NCI-H2171 (cell line): ENCODE measurements at regions not wholly inside any gene's neighbourhood (a gene's known extent, or its start where the extent isn't known, plus 50 kb on each side); places are given as distances from the start of the nearest gene placed in this dataset.

Source experiments
- DNase-seq: peaks from one replicate; lab custom pipeline; 2025; lab: John Stamatoyannopoulos, UW

GRCh38 chr18:24561369-24561965 is 101.0 kb downstream of the HRH4 start:
- no peak for DNase-seq

- no peak for DNase-seq
These were observed 106.8 kb downstream of the HRH4 start for GRCh38 chr18:24567199-24567598.

GRCh38 chr18:24570716-24571115 is 110.3 kb downstream of the HRH4 start:
- DNase-seq: no peak

GRCh38 chr18:24582771-24583170 is 122.3 kb downstream of the HRH4 start:
- DNase-seq: no peak

- DNase-seq: no peak
These were observed 123.8 kb downstream of the HRH4 start for GRCh38 chr18:24584205-24584604.

- DNase-seq: no peak
These were observed 124.4 kb downstream of the HRH4 start for GRCh38 chr18:24584813-24585212.

- DNase-seq: no peak
These were observed 125.6 kb downstream of the HRH4 start for GRCh38 chr18:24585996-24586566.

- no peak for DNase-seq
These were observed 126.4 kb downstream of the HRH4 start for GRCh38 chr18:24586662-24587360.

GRCh38 chr18:24588440-24588839 is 128.0 kb downstream of the HRH4 start:
- DNase-seq: no peak

- no peak for DNase-seq
These were observed 130.5 kb downstream of the HRH4 start for GRCh38 chr18:24590946-24591345.

- DNase-seq: no peak
These were observed 133.0 kb downstream of the HRH4 start for GRCh38 chr18:24593401-24593800.

GRCh38 chr18:24593886-24594285 is 133.4 kb downstream of the HRH4 start:
- DNase-seq: no peak

GRCh38 chr18:24595561-24596031 is 135.2 kb downstream of the HRH4 start:
- DNase-seq: no peak

GRCh38 chr18:24600076-24600654 is 139.7 kb downstream of the HRH4 start:
- DNase-seq: peak; percentile 76

- peak; percentile 74 for DNase-seq
These were observed 141.1 kb downstream of the HRH4 start for GRCh38 chr18:24601585-24601984.

- peak; percentile 53 for DNase-seq
These were observed 141.8 kb downstream of the HRH4 start for GRCh38 chr18:24602201-24602600.

GRCh38 chr18:24603151-24603550 is 142.7 kb downstream of the HRH4 start:
- no peak for DNase-seq

- DNase-seq: no peak
These were observed 145.0 kb downstream of the HRH4 start for GRCh38 chr18:24605444-24605843.

- no peak for DNase-seq
These were observed 148.8 kb downstream of the HRH4 start for GRCh38 chr18:24609254-24609653.

- no peak for DNase-seq
These were observed 150.6 kb downstream of the HRH4 start for GRCh38 chr18:24611075-24611474.

GRCh38 chr18:24613896-24614640 is 153.6 kb downstream of the HRH4 start:
- no peak for DNase-seq

GRCh38 chr18:24616653-24617052 is 156.2 kb downstream of the HRH4 start:
- DNase-seq: no peak
